ENCODE measurements at regions not wholly inside any gene's neighbourhood (a gene's known extent, or its start where the extent isn't known, plus 50 kb on each side); places are given as distances from the start of the nearest gene placed in this dataset.
"Not testable (repeated sequence)": the region's sequence is repeated elsewhere in the genome, so short reads cannot be mapped to it uniquely, and the experiment has no call there.

- TF ChIP-seq EZH2phosphoT487 (IDR thresholded peaks at IDR 0.05; ENCODE audit: insufficient read depth, low read depth); EZH2 (IDR thresholded peaks at IDR 0.05; ENCODE audit: insufficient read depth, poor library complexity, severe bottlenecking): not testable (repeated sequence)
These were observed 376.6 kb downstream of the BCL2L11 start for GRCh38 chr2:111497270-111497669.

Data from GM23248 (cell line).